IMR-90 (cell line): ENCODE measurements at regions not wholly inside any gene's neighbourhood (a gene's known extent, or its start where the extent isn't known, plus 50 kb on each side); places are given as distances from the start of the nearest gene placed in this dataset.

Experiments
- BHLHE40 ChIP-seq: fragments of 150-350 bp; IDR thresholded peaks from 2 replicates; pipeline ENCODE4 v1.6.1; 2016; ENCODE audit warnings: mild to moderate bottlenecking, low read depth, low read length
- CEBPB ChIP-seq: IDR thresholded peaks from 2 replicates; pipeline ENCODE4 v1.6.1; 2012; ENCODE audit warnings: low read depth, low read length, improper control_type of control experiment
- ELK1 ChIP-seq: fragments of 150-350 bp; IDR thresholded peaks from 2 replicates; pipeline ENCODE4 v1.6.1; 2016; ENCODE audit warnings: low read depth, mild to moderate bottlenecking, low read length, moderate library complexity, borderline replicate concordance
- FOS ChIP-seq: fragments of 150-350 bp; IDR thresholded peaks from 2 replicates; pipeline ENCODE4 v1.6.1; 2016; ENCODE audit warnings: low read depth, low read length
- MAFK ChIP-seq: IDR thresholded peaks from 2 replicates; pipeline ENCODE4 v1.6.1; 2012; ENCODE audit warnings: low read depth, low read length, improper control_type of control experiment
- MXI1 ChIP-seq: IDR thresholded peaks from 2 replicates; pipeline ENCODE4 v1.6.1; 2012; ENCODE audit warnings: low read depth, mild to moderate bottlenecking, low read length, moderate library complexity, borderline replicate concordance
- NFE2L2 ChIP-seq: fragments of 150-350 bp; IDR thresholded peaks from 2 replicates; pipeline ENCODE4 v1.6.1; 2016; ENCODE audit warnings: low read depth, mild to moderate bottlenecking, low read length
- POLR2A ChIP-seq: IDR thresholded peaks from 2 replicates; pipeline ENCODE4 v1.6.1; 2012; ENCODE audit warnings: mild to moderate bottlenecking, low read depth, low read length
- RAD21 ChIP-seq: IDR thresholded peaks from 2 replicates; pipeline ENCODE4 v1.6.1; 2012; ENCODE audit warnings: low read length, improper control_type of control experiment
- RCOR1 ChIP-seq: IDR thresholded peaks from 2 replicates; pipeline ENCODE4 v1.6.1; 2012; ENCODE audit warnings: mild to moderate bottlenecking, low read length, improper control_type of control experiment; ENCODE audit not compliant: insufficient replicate concordance
- RFX5 ChIP-seq: IDR thresholded peaks from 2 replicates; pipeline ENCODE4 v1.8.0; 2012; ENCODE audit warnings: low read depth, mild to moderate bottlenecking, low read length, moderate library complexity
- SMC3 ChIP-seq: fragments of 150-350 bp; IDR thresholded peaks from 2 replicates; pipeline ENCODE4 v1.6.1; 2016; ENCODE audit warnings: low read depth, mild to moderate bottlenecking, antibody characterized with exemption, low read length, moderate library complexity
- TF ChIP-seq, protein P1 (sequence below): conservative IDR thresholded peaks from 2 replicates; pipeline ENCODE4 v1.5.1; 2012; ENCODE audit warnings: mild to moderate bottlenecking, low read depth, low read length, improper control_type of control experiment
- TF ChIP-seq, protein P2 (sequence below): fragments of 150-350 bp; IDR thresholded peaks from 2 replicates; pipeline ENCODE4 v1.6.1; 2017; ENCODE audit warnings: mild to moderate bottlenecking, antibody characterized with exemption, low read length, low read depth

GRCh38 chr10:29688230-29688661 is 53.5 kb upstream of the SVIL start:
- TF ChIP-seq, protein P1, sequence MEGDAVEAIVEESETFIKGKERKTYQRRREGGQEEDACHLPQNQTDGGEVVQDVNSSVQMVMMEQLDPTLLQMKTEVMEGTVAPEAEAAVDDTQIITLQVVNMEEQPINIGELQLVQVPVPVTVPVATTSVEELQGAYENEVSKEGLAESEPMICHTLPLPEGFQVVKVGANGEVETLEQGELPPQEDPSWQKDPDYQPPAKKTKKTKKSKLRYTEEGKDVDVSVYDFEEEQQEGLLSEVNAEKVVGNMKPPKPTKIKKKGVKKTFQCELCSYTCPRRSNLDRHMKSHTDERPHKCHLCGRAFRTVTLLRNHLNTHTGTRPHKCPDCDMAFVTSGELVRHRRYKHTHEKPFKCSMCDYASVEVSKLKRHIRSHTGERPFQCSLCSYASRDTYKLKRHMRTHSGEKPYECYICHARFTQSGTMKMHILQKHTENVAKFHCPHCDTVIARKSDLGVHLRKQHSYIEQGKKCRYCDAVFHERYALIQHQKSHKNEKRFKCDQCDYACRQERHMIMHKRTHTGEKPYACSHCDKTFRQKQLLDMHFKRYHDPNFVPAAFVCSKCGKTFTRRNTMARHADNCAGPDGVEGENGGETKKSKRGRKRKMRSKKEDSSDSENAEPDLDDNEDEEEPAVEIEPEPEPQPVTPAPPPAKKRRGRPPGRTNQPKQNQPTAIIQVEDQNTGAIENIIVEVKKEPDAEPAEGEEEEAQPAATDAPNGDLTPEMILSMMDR, result no peak
- no peak for TF ChIP-seq POLR2A
- TF ChIP-seq FOS, result no peak
- TF ChIP-seq CEBPB, result no peak
- no peak for TF ChIP-seq RAD21
- no peak for TF ChIP-seq SMC3
- no peak for TF ChIP-seq RCOR1
- no peak for TF ChIP-seq MXI1
- TF ChIP-seq, protein P2, sequence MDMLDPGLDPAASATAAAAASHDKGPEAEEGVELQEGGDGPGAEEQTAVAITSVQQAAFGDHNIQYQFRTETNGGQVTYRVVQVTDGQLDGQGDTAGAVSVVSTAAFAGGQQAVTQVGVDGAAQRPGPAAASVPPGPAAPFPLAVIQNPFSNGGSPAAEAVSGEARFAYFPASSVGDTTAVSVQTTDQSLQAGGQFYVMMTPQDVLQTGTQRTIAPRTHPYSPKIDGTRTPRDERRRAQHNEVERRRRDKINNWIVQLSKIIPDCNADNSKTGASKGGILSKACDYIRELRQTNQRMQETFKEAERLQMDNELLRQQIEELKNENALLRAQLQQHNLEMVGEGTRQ, result no peak
- no peak for TF ChIP-seq RFX5
- no peak for TF ChIP-seq NFE2L2
- no peak for TF ChIP-seq MAFK
- no peak for TF ChIP-seq ELK1
- TF ChIP-seq BHLHE40, result no peak
